ENCODE measurements at regions not wholly inside any gene's neighbourhood (a gene's known extent, or its start where the extent isn't known, plus 50 kb on each side); places are given as distances from the start of the nearest gene placed in this dataset.

DNA sequence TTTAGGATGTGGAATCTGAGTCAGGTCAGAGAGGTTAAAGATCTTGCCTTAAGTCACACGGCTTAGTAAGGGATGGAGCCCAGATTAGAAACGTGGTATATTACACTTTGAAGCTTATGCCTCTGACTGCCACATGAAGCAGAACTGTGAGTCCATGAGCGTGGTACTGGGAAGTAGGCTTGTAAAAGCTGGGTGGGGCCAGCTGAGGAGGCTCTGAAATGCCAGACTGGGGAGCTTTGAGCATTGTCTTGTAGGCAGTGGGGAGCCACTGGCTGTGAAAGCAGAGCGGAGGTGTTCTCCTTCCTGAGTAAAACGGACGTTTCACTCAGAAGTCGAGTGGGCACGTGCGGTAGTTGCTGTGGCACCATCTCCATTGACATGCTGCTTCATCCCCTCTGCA, 72.6 kb upstream of the USP24 start:
- WGBS, 2 donors = 75 to 80% methylated on average over 9 of the region's 9 CpGs
- H3K4me3 ChIP-seq (ENCODE audit: low read depth, poor library complexity, severe bottlenecking) = no peak overlapping the region
- DNase-seq (ENCODE audit: low spot score in 2 of 2) = no peak
- TF ChIP-seq POLR2A (IDR thresholded peaks at IDR 0.05) (no peak), CTCF (IDR thresholded peaks at IDR 0.05) (no peak)
- intact Hi-C loops (cut with DNase I; ENCODE audit: low total_unique reads) = loop anchor here (10.0 kb wide), 1 partner anchor 1417 kb away; no protein-coding TSS in a partner anchor

DNA sequence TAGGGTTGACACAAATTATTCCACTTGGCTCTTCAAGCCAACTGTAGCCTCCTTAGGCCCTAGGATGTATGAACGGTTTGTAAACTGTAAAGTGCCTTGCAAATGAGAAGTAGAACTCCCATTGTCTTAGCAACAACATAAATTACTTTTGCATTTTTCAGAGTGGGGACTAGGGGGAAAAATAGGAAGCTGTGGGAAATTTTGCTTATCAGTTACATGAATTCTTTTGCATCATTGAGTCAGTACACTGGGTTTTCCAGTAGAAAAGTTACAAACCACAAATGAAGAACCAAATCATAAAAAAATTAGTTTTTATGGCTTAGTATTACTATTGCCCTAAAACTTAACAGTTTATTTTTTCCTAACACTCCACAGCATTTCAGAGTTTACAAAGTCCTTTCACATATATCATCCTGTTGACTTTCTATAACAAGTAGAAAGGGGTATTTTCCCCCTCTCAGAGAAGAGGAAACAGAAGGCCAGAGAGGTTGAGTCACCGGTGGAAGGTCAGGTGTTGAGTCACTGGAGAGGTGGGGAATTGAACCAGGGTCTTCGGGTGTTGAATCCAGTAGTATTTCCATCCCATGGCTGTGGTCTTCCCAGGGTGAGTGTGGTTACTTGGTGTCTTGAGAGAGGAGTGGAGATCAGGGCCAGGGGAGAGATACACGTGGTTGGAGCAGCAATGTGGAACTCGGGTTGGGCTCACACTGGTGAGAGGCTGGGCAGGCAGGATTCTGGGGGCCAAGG, 71.9 kb upstream of the USP24 start:
- intact Hi-C loops (cut with DNase I; ENCODE audit: low total_unique reads) = loop anchor here (10.0 kb wide), 1 partner anchor 1418 kb away; no protein-coding TSS in a partner anchor
- WGBS, 2 donors = 76 to 80% methylated on average over 5 of the region's 5 CpGs
- DNase-seq (ENCODE audit: low spot score in 2 of 2) = no peak
- H3K4me3 ChIP-seq (ENCODE audit: low read depth, poor library complexity, severe bottlenecking) = no peak overlapping the region
- TF ChIP-seq POLR2A (IDR thresholded peaks at IDR 0.05) (no peak), CTCF (IDR thresholded peaks at IDR 0.05) (no peak)

- DNase-seq (ENCODE audit: low spot score in 2 of 2) = no peak
- 53 to 74% methylated on average over 2 of the region's 2 CpGs for WGBS, 2 donors
- TF ChIP-seq POLR2A (IDR thresholded peaks at IDR 0.05) = no peak
- no peak for TF ChIP-seq CTCF (IDR thresholded peaks at IDR 0.05)
- no peak overlapping the region for H3K4me3 ChIP-seq (ENCODE audit: low read depth, poor library complexity, severe bottlenecking)
- intact Hi-C loops (cut with DNase I; ENCODE audit: low total_unique reads) = loop anchor here (10.0 kb wide), 1 partner anchor 1419 kb away; no protein-coding TSS in a partner anchor
Measured at GRCh38 chr1:55285834-55286233, 70.7 kb upstream of the USP24 start.

DNA sequence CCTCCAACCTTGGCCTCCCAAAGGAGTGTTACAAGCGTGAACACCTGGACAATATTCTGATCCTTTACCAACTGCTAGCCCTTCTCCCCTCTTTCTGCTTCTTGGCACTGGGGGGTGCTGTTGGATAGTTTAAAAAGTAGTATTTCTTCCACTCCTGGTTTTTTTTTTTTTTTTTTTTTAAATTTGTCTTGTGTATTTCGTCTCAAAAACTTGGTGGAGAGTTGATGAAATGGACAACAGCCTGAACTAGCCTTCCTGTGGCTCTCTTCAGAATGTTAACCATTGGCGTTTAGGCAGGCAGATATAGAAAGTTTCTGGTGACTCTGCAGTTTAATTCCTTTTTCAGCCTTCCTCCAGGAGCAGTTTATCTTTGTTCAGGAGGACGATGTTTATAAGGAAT, 69.7 kb upstream of the USP24 start:
- intact Hi-C loops (cut with DNase I; ENCODE audit: low total_unique reads) = loop anchor here (10.0 kb wide), 1 partner anchor 1420 kb away; no protein-coding TSS in a partner anchor
- DNase-seq (ENCODE audit: low spot score in 2 of 2) = peak in 1 of 2 donors; percentile 42
- no peak overlapping the region for H3K4me3 ChIP-seq (ENCODE audit: low read depth, poor library complexity, severe bottlenecking)
- 19 to 25% methylated on average over 4 of the region's 4 CpGs for WGBS, 2 donors
- TF ChIP-seq POLR2A (IDR thresholded peaks at IDR 0.05) = no peak

- TF ChIP-seq POLR2A (IDR thresholded peaks at IDR 0.05) = no peak
- no peak for TF ChIP-seq CTCF (IDR thresholded peaks at IDR 0.05)
- 64 to 72% methylated on average over 1 of the region's 1 CpG for WGBS, 2 donors
- intact Hi-C loops (cut with DNase I; ENCODE audit: low total_unique reads) = loop anchor here (10.0 kb wide), 1 partner anchor 1423 kb away; no protein-coding TSS in a partner anchor
- no peak overlapping the region for H3K4me3 ChIP-seq (ENCODE audit: low read depth, poor library complexity, severe bottlenecking)
- DNase-seq (ENCODE audit: low spot score in 2 of 2) = no peak
Measured at GRCh38 chr1:55282058-55282457, 66.9 kb upstream of the USP24 start.

DNA sequence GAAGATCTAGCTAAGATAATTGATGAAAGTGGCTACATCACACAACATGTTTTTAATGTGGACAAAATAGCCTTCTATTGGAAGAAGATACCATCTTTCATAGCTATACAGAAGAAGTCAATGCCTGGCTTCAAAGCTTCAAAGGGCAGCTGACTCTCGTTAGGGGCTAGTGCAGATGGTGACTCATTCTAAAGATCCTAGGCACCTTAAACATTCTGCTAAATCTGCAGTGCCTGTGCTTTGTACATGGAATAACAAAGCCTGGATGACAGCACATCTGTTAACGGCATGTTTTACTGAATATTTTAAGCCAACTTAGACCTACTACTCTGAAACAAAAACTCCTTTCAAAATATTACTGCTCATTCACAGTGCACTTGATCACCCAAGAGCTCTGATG, 65.6 kb upstream of the USP24 start:
- DNase-seq (ENCODE audit: low spot score in 2 of 2) = no peak
- TF ChIP-seq POLR2A (IDR thresholded peaks at IDR 0.05) = no peak
- TF ChIP-seq CTCF (IDR thresholded peaks at IDR 0.05) = no peak
- H3K4me3 ChIP-seq (ENCODE audit: low read depth, poor library complexity, severe bottlenecking) = no peak overlapping the region
- WGBS, 2 donors = 63 to 70% methylated on average over 2 of the region's 2 CpGs
- intact Hi-C loops (cut with DNase I; ENCODE audit: low total_unique reads) = loop anchor here (10.0 kb wide), 1 partner anchor 1424 kb away; no protein-coding TSS in a partner anchor

Measured in lower leg skin (tissue), 4 donors.